OCI-LY1 (cell line): ENCODE measurements at regions not wholly inside any gene's neighbourhood (a gene's known extent, or its start where the extent isn't known, plus 50 kb on each side); places are given as distances from the start of the nearest gene placed in this dataset.

Experiments
- CTCF ChIP-seq: fragments of 200-600 bp; sonication (generic), shearing (Covaris generic); IDR thresholded peaks from 2 replicates; pipeline ENCODE4 v1.5.1; 2017; ENCODE audit warnings: mild to moderate bottlenecking, antibody characterized with exemption, low read length, moderate library complexity, mixed read lengths
- EZH2 ChIP-seq: fragments of 200-600 bp; sonication (generic), shearing (Covaris generic); IDR thresholded peaks from 2 replicates; pipeline ENCODE4 v1.8.0; 2017; ENCODE audit warnings: borderline replicate concordance, mixed run types, mild to moderate bottlenecking, antibody characterized with exemption, low read length, moderate library complexity, mixed read lengths

- TF ChIP-seq CTCF (no peak), EZH2 (no peak)
Observed at GRCh38 chr2:71781695-71782228, 328.4 kb downstream of the DYSF start.
